Endothelial cell (in vitro differentiated cells): ENCODE measurements at regions not wholly inside any gene's neighbourhood (a gene's known extent, or its start where the extent isn't known, plus 50 kb on each side); places are given as distances from the start of the nearest gene placed in this dataset.
A peak's percentile ranks its signal among the peaks of the same experiment; 100 is the strongest.
"Not testable (repeated sequence)": the region's sequence is repeated elsewhere in the genome, so short reads cannot be mapped to it uniquely, and the experiment has no call there.

ENCODE experiments used
- DNase-seq: peaks from one replicate; pipeline ENCODE4 v3.0.0; 2021; ENCODE audit warnings: low spot score
- H3K27ac Mint-ChIP-seq: one replicate; pipeline ENCODE4 v1.8.0; 2021; ENCODE audit warnings: mixed read lengths, inconsistent platforms; ENCODE audit not compliant: unreplicated experiment
- H3K27me3 Mint-ChIP-seq: one replicate; pipeline ENCODE4 v1.8.0; 2021; ENCODE audit warnings: mild to moderate bottlenecking, moderate library complexity, mixed read lengths, inconsistent platforms; ENCODE audit not compliant: unreplicated experiment
- H3K36me3 Mint-ChIP-seq: one replicate; pipeline ENCODE4 v1.8.0; 2021; ENCODE audit warnings: mild to moderate bottlenecking, low read depth, mixed read lengths, inconsistent platforms; ENCODE audit not compliant: unreplicated experiment
- H3K4me1 Mint-ChIP-seq: one replicate; pipeline ENCODE4 v1.8.0; 2021; ENCODE audit warnings: mild to moderate bottlenecking, mixed read lengths, inconsistent platforms; ENCODE audit not compliant: unreplicated experiment
- H3K4me3 Mint-ChIP-seq: one replicate; pipeline ENCODE4 v1.8.0; 2021; ENCODE audit warnings: mild to moderate bottlenecking, mixed read lengths, inconsistent platforms; ENCODE audit not compliant: unreplicated experiment
- H3K9me3 Mint-ChIP-seq: one replicate; pipeline ENCODE4 v1.8.0; 2021; ENCODE audit warnings: mixed read lengths, inconsistent platforms; ENCODE audit not compliant: unreplicated experiment

- H3K27ac Mint-ChIP-seq, H3K4me1 Mint-ChIP-seq, DNase-seq, H3K36me3 Mint-ChIP-seq, H3K27me3 Mint-ChIP-seq, H3K4me3 Mint-ChIP-seq: not testable (repeated sequence)
- H3K9me3 Mint-ChIP-seq = peaks cover 13% of the 10 kb centered on the region
Measured at GRCh38 chr13:18870557-18870956, 311.1 kb downstream of the TUBA3C start.

- H3K4me3 Mint-ChIP-seq, H3K27me3 Mint-ChIP-seq, H3K27ac Mint-ChIP-seq, H3K36me3 Mint-ChIP-seq, DNase-seq, H3K4me1 Mint-ChIP-seq: not testable (repeated sequence)
- peaks cover 11% of the 10 kb centered on the region for H3K9me3 Mint-ChIP-seq
Measured at GRCh38 chr13:18869365-18869764, 312.3 kb downstream of the TUBA3C start.

DNA sequence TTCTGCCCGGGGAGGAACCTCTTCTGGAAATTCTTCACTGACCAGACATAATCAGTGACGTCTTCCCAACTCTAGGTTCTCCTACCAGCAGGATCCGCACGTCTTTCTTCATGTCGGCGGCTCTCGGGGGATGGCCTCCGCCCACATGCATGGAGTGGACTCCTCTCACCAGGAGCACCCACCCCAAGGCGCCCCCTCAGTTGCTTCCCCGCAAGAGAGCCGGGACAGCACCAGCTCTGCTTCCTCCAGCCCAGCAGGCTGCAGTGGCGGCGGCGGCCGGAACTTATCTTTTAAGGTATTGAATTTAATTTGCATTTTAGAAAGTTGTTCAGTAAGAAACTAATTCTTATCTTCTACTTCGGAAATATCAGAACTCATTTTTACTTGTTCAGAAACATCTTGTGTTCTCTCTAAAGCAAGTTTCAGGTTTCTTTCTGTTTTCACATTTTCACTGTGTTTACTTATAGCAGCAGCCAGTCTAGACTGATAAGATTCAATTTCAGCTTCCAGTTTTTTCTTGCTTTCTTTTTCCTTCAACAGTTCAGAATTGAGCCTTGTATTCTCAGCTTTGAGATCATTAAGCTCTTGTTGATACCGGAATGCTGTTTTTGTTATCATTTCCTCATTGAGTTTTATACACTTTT, 343.5 kb downstream of the TUBA3C start:
- not testable (repeated sequence) for H3K27me3 Mint-ChIP-seq, H3K36me3 Mint-ChIP-seq, H3K4me1 Mint-ChIP-seq, DNase-seq, H3K4me3 Mint-ChIP-seq, H3K27ac Mint-ChIP-seq
- H3K9me3 Mint-ChIP-seq = peaks cover 17% of the 10 kb centered on the region

DNA sequence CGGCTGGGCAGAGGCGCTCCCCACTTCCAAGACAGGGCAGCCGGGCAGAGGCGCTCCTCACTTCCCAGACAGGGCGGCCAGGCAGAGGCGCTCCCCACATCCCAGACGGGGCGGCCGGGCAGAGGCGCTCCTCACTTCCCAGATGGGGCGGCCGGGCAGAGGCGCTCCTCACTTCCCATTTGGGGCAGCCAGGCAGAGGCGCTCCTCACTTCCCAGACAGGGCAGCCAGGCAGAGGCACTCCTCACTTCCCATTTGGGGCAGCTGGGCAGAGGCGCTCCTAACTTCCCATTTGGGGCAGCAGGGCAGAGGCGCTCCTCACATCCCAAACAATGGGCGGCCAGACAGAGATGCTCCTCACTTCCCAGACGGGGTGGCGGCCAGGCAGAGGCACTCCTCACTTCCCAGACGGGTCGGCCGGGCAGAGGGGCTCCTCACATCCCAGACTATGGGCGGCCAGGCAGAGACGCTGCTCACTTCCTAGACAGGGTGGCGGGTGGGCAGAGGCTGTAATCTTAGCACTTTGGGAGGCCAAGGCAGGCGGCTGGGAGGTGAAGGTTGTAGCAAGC, 344.4 kb downstream of the TUBA3C start:
- H3K27ac Mint-ChIP-seq, H3K27me3 Mint-ChIP-seq, H3K36me3 Mint-ChIP-seq, H3K4me3 Mint-ChIP-seq, DNase-seq, H3K4me1 Mint-ChIP-seq: not testable (repeated sequence)
- peaks cover 17% of the 10 kb centered on the region for H3K9me3 Mint-ChIP-seq

DNA sequence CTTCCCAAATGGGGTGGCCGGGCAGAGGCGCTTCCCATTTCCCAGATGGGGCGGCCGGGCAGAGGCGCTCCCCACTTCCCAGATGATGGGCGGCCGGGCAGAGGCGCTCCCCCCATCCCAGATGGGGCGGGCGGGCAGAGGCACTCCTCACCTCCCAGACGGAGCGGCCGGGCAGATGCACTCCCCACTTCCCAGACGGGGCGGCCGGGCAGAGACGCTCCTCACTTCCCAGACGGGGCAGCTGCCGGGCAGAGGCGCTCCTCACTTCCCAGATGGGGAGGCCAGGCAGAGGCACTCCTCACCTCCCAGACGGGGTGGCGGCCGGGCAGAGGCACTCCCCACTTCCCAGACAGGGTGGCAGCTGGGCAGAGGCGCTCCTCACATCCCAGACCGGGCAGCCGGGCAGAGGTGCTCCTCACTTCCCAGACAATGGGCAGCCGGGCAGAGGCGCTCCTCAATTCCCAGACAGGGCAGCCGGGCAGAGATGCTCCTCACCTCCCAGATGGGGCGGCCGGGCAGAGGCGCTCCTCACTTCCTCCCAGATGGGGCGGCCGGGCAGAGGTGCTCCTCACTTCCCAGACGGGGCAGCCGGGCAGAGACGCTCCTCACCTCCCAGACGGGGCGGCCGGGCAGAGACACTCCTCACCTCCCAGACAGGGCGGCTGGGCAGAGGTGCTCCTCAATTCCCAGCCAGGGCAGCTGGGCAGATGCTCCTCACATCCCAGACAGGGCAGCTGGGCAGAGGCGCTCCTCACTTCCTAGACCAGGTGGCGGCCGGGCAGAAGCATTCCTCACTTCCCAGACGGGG, 345.0 kb downstream of the TUBA3C start:
- not testable (repeated sequence) for H3K4me3 Mint-ChIP-seq, DNase-seq, H3K27ac Mint-ChIP-seq, H3K36me3 Mint-ChIP-seq, H3K4me1 Mint-ChIP-seq, H3K27me3 Mint-ChIP-seq
- peaks cover 17% of the 10 kb centered on the region for H3K9me3 Mint-ChIP-seq

DNA sequence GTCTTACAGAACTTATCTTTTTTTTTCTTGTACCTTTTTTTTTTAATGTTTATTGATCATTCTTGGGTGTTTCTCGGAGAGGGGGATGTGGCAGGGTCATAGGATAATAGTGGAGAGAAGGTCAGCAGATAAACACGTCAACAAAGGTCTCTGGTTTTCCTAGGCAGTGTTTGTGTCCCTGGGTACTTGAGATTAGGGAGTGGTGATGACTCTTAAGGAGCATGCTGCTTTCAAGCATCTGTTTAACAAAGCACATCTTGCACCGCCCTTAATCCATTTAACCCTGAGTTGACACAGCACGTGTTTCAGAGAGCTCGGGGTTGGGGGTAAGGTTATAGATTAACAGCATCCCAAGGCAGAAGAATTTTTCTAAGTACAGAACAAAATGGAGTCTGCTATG, 345.9 kb downstream of the TUBA3C start:
- not testable (repeated sequence) for H3K27me3 Mint-ChIP-seq, H3K4me1 Mint-ChIP-seq, H3K4me3 Mint-ChIP-seq, H3K27ac Mint-ChIP-seq, DNase-seq, H3K36me3 Mint-ChIP-seq
- peaks cover 17% of the 10 kb centered on the region for H3K9me3 Mint-ChIP-seq

GRCh38 chr13:18824678-18825077, 356.9 kb downstream of the TUBA3C start:
- not testable (repeated sequence) for H3K27ac Mint-ChIP-seq, H3K4me1 Mint-ChIP-seq, H3K27me3 Mint-ChIP-seq, DNase-seq, H3K4me3 Mint-ChIP-seq, H3K36me3 Mint-ChIP-seq
- peaks cover 19% of the 10 kb centered on the region for H3K9me3 Mint-ChIP-seq

- H3K27me3 Mint-ChIP-seq, DNase-seq, H3K4me1 Mint-ChIP-seq, H3K4me3 Mint-ChIP-seq, H3K36me3 Mint-ChIP-seq, H3K27ac Mint-ChIP-seq: not testable (repeated sequence)
- H3K9me3 Mint-ChIP-seq = peaks cover 19% of the 10 kb centered on the region
Measured at GRCh38 chr13:18822655-18823639, 358.7 kb downstream of the TUBA3C start.

DNA sequence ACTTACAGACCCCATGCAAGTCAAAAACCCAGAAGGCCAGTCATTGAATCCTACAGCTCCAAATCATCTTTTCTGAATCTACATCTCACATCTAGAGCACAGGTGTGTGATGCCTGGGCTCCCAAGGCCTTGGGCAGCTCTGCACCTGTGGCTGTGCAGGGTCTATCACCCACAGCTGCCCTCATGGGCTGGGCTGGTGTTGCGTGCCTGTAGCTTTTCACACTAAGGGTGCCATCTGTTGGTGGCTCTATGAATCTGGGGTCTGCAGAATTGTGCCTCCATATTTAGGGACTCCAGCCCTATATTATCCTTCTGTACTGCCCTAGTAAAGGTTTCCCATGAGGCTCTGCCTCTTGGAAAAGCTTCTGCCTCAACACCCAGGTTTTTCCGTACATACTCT, 407.6 kb downstream of the TUBA3C start:
- not testable (repeated sequence) for H3K27ac Mint-ChIP-seq, DNase-seq, H3K4me1 Mint-ChIP-seq
- Mint-ChIP-seq H3K9me3 (peaks cover 49% of the 10 kb centered on the region), H3K27me3 (peaks cover 10% of the 10 kb centered on the region), H3K36me3 (peaks cover 18% of the 10 kb centered on the region), H3K4me3 (peak overlapping the region; percentile 33)

DNA sequence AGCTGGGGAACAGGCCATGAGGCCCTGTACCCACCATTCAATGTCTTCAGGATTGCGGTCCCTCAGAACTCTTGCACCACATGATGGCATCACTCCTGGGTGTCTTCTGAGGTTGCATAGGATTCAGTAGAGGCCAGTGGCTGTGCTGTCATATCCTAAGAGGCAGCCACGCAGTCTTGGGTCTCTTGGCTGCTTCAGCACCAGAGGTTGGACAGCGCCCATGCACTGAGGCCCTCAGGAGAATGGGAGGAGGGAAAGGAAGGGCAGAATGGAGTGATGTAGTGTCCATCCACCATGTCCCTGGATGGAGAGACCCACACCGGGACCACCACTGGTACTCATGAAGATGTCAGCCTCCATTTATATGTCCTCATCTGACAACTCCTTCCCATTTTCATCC, 439.9 kb downstream of the TUBA3C start:
- Mint-ChIP-seq H3K27me3 (peaks cover 19% of the 10 kb centered on the region), H3K9me3 (peaks cover 38% of the 10 kb centered on the region)
- H3K4me3 Mint-ChIP-seq, DNase-seq, H3K27ac Mint-ChIP-seq, H3K4me1 Mint-ChIP-seq, H3K36me3 Mint-ChIP-seq: not testable (repeated sequence)
